OCI-LY3 (cell line): ENCODE measurements at regions not wholly inside any gene's neighbourhood (a gene's known extent, or its start where the extent isn't known, plus 50 kb on each side); places are given as distances from the start of the nearest gene placed in this dataset.

ENCODE experiments used
- CTCF ChIP-seq: fragments of 200-600, 300-600 bp; sonication (generic); IDR thresholded peaks from 2 replicates; pipeline ENCODE4 v1.5.1; 2014; ENCODE audit warnings: antibody characterized with exemption, low read length, low read depth
- EZH2phosphoT487 ChIP-seq: fragments of 200-600 bp; shearing (Covaris generic); IDR thresholded peaks from 2 replicates; pipeline ENCODE4 v1.6.1; 2018; ENCODE audit warnings: antibody characterized with exemption, mixed run types, low read depth

GRCh38 chr9:96100385-96101300, 201.3 kb downstream of the HSD17B3 start:
- TF ChIP-seq CTCF (no peak), EZH2phosphoT487 (no peak)
